GM21576 (cell line): ENCODE measurements at regions not wholly inside any gene's neighbourhood (a gene's known extent, or its start where the extent isn't known, plus 50 kb on each side); places are given as distances from the start of the nearest gene placed in this dataset.
"Not testable (repeated sequence)": the region's sequence is repeated elsewhere in the genome, so short reads cannot be mapped to it uniquely, and the experiment has no call there.

ENCODE experiments used
- ATAC-seq: cut with Tn5 transposase; IDR thresholded peaks from one replicate; pipeline ENCODE4 v1.9.1; 2021; ENCODE audit warnings: mild to moderate bottlenecking, moderate library complexity; ENCODE audit not compliant: unreplicated experiment

DNA sequence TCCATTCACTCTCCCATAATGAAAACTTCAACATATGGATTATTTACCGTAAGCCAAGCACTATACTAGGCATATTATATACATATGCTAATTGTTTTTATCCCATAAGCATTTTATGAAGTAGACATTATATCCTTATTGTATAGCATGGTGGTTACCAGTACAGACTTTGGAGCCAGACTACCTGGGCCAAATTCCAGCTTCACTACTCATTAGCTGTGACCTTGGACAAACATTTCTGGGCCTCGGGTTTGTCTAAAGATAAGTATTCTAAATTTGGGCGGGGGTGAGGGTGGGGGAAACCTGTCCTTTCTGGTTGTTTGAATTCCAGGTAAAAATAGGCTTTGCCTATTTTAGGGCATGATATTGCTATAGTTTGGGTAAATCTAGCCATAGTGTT is 66.5 kb upstream of the P2RY1 start:
- ATAC-seq = no peak

DNA sequence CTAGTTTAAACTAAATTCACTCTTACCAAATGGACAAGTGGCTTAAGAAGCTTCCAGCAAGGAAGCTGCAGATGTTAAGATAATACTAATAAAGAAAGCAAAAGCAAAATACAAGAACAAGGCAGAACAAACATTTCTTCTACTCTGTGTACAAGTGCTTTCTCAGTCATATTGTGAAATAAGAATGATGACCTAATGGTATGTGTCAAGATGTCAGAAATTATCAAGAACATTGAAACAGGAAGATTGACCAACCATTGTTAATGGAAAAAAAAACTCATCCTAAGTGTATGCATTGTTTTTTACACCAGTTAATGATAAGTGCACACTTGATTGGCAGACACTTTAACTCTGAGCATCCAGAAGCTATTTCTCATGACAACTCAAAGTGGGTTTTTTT is 65.4 kb upstream of the P2RY1 start:
- ATAC-seq = peak; percentile 90

DNA sequence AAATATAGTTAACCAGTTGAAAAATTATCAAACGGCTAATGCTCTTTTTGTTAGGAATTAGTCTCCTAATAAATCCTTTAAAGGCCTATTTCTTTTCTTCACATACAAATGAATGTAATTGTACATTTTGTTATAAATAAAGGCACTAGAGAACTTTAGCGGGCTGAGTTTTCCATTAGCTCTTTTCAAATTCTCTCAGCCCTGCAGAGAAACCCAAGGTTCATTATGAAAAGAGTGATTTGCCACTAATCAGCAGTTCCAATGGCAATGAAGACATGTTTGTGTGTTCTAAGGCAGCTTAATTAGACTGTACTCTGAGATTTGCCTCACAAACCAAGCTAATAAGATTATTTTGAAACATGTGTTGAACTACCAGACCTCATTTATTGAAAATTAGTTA is 64.6 kb upstream of the P2RY1 start:
- no peak for ATAC-seq

DNA sequence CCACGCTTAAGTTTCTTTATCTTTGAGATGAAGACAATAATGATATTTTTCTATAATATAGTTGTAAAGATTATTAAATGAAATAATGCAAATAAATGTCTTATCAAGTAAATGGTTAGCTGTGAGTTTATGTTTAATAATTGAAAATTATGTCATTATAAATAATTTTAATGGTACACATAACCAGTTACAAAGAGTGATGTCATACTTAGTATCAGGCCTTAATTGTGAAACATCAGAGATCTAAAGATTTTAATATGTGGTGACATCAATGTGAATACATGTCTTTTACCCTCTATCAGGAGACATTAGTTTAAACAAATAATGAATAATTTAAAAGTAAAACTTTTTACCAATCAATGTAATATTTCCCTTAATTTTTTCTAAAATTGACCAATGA is 63.8 kb upstream of the P2RY1 start:
- no peak for ATAC-seq

DNA sequence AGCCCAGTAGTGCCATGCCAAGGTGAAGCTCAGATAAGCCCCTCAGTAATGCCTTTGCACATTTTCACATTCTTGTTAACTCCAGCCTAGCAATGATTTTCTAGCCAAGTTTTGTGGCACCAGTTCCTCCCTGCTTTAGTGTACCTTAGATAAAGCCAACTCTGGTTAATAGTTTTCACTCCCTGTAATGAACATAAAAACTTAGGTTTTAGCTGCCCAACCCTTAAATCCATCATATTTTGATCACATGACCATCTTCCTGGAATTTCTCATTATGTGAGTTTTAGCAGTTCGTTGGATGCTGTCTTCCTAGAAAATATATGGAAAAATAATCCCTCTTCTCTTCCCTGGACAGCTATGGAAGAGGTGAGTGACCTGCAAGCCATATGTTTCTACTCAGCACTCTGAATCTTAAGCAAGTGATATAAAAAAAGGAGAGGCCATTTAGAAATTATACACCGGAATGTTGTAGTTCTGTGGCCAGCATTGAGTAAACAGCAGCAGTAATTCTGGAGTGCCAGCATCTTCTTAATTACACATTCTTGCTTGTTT is 62.2 kb upstream of the P2RY1 start:
- ATAC-seq = no peak

DNA sequence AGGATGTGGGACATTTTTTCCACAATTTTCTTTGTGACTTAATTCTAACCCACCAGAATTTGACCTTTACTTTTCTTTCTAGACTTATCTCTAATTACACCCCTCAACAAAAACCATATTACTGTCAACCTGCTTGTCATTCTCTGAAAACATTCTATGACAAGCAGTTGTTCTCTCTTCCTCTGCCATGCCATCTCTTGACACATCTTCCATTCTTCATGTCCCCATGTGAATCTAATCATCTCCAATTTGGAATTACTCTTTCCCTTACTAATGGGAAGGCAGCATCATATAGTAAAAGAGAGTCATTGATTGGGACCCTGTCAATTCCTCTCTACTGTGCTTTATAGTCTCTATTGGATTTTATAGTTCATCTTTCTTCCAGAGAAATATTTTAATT is 61.3 kb upstream of the P2RY1 start:
- ATAC-seq = no peak

DNA sequence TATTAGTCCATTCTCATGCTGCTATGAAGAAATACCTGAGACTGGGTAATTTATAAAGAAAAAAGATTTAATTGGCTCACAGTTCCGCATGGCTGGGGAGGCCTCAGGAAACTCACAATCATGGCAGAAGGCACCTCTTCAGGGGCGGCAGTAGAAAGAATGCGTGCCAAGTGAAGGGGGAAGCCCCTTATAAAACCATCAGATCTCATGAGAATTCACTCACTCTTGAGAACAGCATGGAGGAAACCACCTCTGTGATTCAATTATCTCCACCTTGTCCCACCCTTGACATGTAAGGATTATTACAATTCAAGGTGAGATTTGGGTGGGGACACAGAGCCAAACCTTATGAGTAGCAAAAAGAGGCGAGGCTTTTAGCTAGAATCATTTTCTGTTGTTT is 60.7 kb upstream of the P2RY1 start:
- not testable (repeated sequence) for ATAC-seq

DNA sequence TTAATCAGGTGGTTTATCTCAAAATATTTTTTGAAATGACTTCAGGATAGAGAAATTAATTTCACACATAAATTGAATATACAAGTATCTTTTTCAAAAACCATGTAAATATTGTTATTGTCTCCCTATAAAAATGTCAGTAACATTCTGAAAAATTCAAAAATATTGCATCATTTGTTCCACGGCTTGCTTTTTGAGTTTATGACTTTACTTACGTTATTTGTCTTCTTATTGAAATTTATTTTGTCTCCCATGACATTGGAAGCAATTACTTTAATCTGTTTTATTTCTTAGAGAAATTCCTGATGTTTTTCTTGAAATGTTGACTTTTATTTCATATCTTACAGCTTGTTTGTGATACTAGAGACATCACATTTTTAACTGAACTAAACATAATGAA is 56.9 kb upstream of the P2RY1 start:
- no peak for ATAC-seq

DNA sequence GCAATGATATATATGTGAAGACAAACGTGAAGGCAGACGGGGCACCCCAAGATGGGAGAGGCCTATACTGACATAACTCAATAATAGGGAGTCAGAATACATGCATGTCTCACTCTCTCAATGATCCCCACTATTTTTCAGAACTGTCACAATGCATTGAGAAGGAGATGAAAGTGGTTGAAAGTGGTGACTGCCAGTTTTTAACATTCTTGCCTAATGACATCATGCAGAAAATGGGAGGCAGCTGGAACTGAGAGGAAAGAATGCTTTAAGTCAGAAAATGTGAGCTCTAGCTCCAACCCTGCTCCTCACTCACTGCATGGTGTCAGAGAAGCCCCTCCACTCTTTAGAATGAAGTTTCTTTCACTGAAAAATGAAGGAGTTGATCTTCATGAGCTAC is 55.3 kb upstream of the P2RY1 start:
- no peak for ATAC-seq

DNA sequence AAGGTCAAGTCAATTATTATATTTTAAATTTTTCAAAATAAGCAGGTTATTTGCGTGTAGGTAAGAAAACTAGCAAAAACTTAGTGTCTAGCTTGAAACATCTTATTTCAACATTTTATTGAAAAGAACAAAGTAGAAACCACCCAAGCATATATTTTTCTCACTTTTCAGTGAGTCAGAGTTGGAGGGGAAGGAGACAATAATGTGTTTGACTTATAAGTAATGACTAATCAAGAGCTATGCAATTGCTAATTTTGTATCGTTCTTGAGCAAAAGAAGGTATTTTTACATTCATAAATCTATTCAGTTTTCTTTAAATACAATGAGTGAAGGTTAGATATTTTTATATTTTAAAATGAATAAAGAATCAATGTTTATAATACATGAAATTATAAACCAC is 54.4 kb upstream of the P2RY1 start:
- ATAC-seq = no peak

DNA sequence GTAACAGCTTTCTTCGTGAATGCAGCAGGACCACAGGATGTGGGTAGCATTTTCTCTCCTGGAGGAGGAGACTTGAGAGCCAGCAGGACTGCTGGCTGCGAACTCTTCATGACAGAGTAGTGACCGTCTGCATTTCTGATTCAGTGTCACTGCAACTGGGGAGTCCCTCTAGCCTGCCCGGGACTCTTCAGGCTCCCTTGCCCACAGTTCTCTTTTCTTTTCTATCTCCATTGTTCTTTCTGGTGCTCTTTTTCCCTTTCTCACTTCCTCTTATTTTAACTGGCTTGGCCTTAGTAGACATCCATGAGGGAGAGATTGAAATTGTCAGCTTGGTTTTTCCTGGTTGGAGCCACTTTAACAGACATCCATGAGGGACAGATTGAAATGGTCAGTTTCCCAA is 49.9 kb upstream of the P2RY1 start:
- ATAC-seq = no peak
